ENCODE measurements at regions not wholly inside any gene's neighbourhood (a gene's known extent, or its start where the extent isn't known, plus 50 kb on each side); places are given as distances from the start of the nearest gene placed in this dataset.

GRCh38 chr3:74564560-74564959 is 49.9 kb downstream of the CNTN3 start:
- Histone ChIP-seq H4K20me1 (ENCODE audit: control insufficient read depth, insufficient read depth, low read depth, low read length) (no peaks in the 10 kb centered on the region), H3K79me2 (ENCODE audit: control insufficient read depth, low read length) (no peaks in the 10 kb centered on the region), H3K4me2 (ENCODE audit: low read length) (no peak overlapping the region), H3K36me3 (ENCODE audit: control insufficient read depth, low read length) (no peaks in the 10 kb centered on the region), H3K4me1 (ENCODE audit: control insufficient read depth, low read length) (no peaks in the 10 kb centered on the region), H3K27me3 (ENCODE audit: control insufficient read depth, low read length) (no peaks in the 10 kb centered on the region), H3K4me3 (ENCODE audit: low read length) (no peak overlapping the region), H3K9me2 (replicated peaks; ENCODE audit: control insufficient read depth, low read length) (no peaks in the 10 kb centered on the region), H3K9me3 (ENCODE audit: control insufficient read depth, insufficient read depth, low read length) (no peaks in the 10 kb centered on the region), H3F3A (ENCODE audit: control insufficient read depth, insufficient read depth) (no peaks in the 10 kb centered on the region), H3K27ac (ENCODE audit: low read depth, low read length) (no peak overlapping the region)
- TF ChIP-seq CTCF (IDR thresholded peaks at IDR 0.05; ENCODE audit: low read depth, low read length, poor library complexity, severe bottlenecking) = no peak
- no peak for TF ChIP-seq EZH2phosphoT487 (IDR thresholded peaks at IDR 0.05; ENCODE audit: borderline replicate concordance, low read length)

DNA sequence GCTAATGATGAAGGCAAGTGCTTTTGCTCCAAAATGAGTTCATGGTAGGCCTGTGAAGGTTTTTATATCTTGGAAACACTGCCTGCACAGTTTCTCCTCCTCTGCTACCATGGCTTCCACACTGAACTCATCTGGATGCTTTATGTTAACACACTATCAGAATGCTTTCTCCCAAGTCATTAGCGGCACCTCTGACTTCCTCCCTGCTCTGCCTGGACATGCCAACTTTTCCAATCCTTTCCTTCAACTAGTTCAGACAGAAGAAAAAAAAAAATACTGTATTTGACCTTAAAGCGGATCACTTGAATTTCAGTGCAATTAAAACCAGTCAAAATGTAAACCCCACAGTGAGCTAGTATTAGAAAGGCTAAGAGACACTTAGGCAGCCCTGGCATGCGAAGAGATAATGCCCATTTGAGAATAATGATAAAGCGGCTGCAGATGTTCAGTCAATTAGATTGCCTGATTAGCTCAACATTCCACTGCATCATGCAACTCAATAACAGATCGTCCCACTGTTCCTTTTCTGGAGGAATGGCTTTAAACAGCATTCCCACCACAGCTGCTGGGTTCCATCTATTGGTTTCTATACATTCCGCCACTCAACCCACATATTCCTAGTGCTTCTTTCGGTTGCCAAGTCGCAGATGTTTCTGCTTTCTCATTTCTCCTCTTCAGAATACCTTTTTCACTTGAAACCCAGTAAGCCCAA is 51.7 kb downstream of the CNTN3 start:
- no peaks in the 10 kb centered on the region for H3K9me3 ChIP-seq (ENCODE audit: control insufficient read depth, insufficient read depth, low read length)

GRCh38 chr3:74561881-74562280 is 52.6 kb downstream of the CNTN3 start:
- Histone ChIP-seq H3K79me2 (ENCODE audit: control insufficient read depth, low read length) (no peaks in the 10 kb centered on the region), H4K20me1 (ENCODE audit: control insufficient read depth, insufficient read depth, low read depth, low read length) (no peaks in the 10 kb centered on the region), H3K9me2 (replicated peaks; ENCODE audit: control insufficient read depth, low read length) (no peaks in the 10 kb centered on the region), H3K36me3 (ENCODE audit: control insufficient read depth, low read length) (no peaks in the 10 kb centered on the region), H3K9me3 (ENCODE audit: control insufficient read depth, insufficient read depth, low read length) (no peaks in the 10 kb centered on the region), H3K4me1 (ENCODE audit: control insufficient read depth, low read length) (no peaks in the 10 kb centered on the region), H3K27me3 (ENCODE audit: control insufficient read depth, low read length) (no peaks in the 10 kb centered on the region), H3K4me2 (ENCODE audit: low read length) (no peak overlapping the region), H3F3A (ENCODE audit: control insufficient read depth, insufficient read depth) (no peaks in the 10 kb centered on the region), H3K27ac (ENCODE audit: low read depth, low read length) (no peak overlapping the region), H3K4me3 (ENCODE audit: low read length) (no peak overlapping the region)
- TF ChIP-seq CTCF (IDR thresholded peaks at IDR 0.05; ENCODE audit: low read depth, low read length, poor library complexity, severe bottlenecking) (no peak), EZH2phosphoT487 (IDR thresholded peaks at IDR 0.05; ENCODE audit: borderline replicate concordance, low read length) (no peak)

More for the DNA sequence above, 51.7 kb downstream of the CNTN3 start:
- no peak for TF ChIP-seq CTCF (IDR thresholded peaks at IDR 0.05; ENCODE audit: low read depth, low read length, poor library complexity, severe bottlenecking)
- no peak for TF ChIP-seq EZH2phosphoT487 (IDR thresholded peaks at IDR 0.05; ENCODE audit: borderline replicate concordance, low read length)
- Histone ChIP-seq H3K4me1 (ENCODE audit: control insufficient read depth, low read length) (no peaks in the 10 kb centered on the region), H3K79me2 (ENCODE audit: control insufficient read depth, low read length) (no peaks in the 10 kb centered on the region), H3F3A (ENCODE audit: control insufficient read depth, insufficient read depth) (no peaks in the 10 kb centered on the region), H4K20me1 (ENCODE audit: control insufficient read depth, insufficient read depth, low read depth, low read length) (no peaks in the 10 kb centered on the region), H3K9me2 (replicated peaks; ENCODE audit: control insufficient read depth, low read length) (no peaks in the 10 kb centered on the region), H3K27ac (ENCODE audit: low read depth, low read length) (no peak overlapping the region), H3K4me2 (ENCODE audit: low read length) (no peak overlapping the region), H3K36me3 (ENCODE audit: control insufficient read depth, low read length) (no peaks in the 10 kb centered on the region), H3K27me3 (ENCODE audit: control insufficient read depth, low read length) (no peaks in the 10 kb centered on the region), H3K4me3 (ENCODE audit: low read length) (no peak overlapping the region)
